ENCODE measurements at regions not wholly inside any gene's neighbourhood (a gene's known extent, or its start where the extent isn't known, plus 50 kb on each side); places are given as distances from the start of the nearest gene placed in this dataset.

DNA sequence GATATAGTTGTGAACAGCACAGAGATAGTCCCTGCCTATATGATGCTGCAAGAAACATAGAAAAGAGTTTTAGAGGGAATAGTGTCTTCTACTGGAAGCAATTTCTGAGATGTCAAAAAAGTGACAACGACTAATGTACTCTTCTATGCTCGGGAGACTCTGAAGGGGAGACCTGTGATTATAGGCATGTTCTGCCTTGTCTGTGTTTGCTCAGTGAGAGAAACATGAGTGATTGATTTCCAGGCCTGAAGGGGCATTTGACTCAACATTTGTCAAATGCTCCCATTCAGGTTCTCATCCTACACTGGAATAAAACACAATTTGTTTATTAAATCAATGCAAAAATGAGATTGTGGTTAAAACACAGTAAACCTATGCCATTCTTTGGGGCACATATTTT, 131.8 kb downstream of the CTH start:
- no peak for TF ChIP-seq CTCF (IDR thresholded peaks at IDR 0.05; ENCODE audit: low read depth, low read length)
- TF ChIP-seq EZH2phosphoT487 (IDR thresholded peaks at IDR 0.05; ENCODE audit: low read depth), result no peak
